BE2C (cell line): ENCODE measurements at regions not wholly inside any gene's neighbourhood (a gene's known extent, or its start where the extent isn't known, plus 50 kb on each side); places are given as distances from the start of the nearest gene placed in this dataset.

Experiments used
- DNase-seq: peaks from one replicate; pipeline ENCODE4 v3.0.0-alpha.2; 2020
- H3K27me3 ChIP-seq: fragments of 250-450 bp; sonication (Bioruptor Pico); 2 replicates; pipeline ENCODE4 v1.5.1; 2020; ENCODE audit warnings: mild to moderate bottlenecking
- H3K36me3 ChIP-seq: fragments of 250-450 bp; sonication (Bioruptor Pico); 2 replicates; pipeline ENCODE4 v1.5.1; 2020; ENCODE audit warnings: mild to moderate bottlenecking
- H3K4me1 ChIP-seq: fragments of 250-450 bp; sonication (Bioruptor Pico); 2 replicates; pipeline ENCODE4 v1.5.1; 2020
- H3K4me3 ChIP-seq: 2 replicates; pipeline ENCODE4 v1.5.1; 2011; ENCODE audit warnings: low read depth, low read length
- H3K9me3 ChIP-seq: fragments of 250-450 bp; sonication (Bioruptor Pico); 2 replicates; pipeline ENCODE4 v1.5.1; 2020
- TF ChIP-seq, protein P1 (sequence below): IDR thresholded peaks from 2 replicates; pipeline ENCODE4 v1.5.1; 2012; ENCODE audit warnings: mild to moderate bottlenecking, low read depth, low read length

DNA sequence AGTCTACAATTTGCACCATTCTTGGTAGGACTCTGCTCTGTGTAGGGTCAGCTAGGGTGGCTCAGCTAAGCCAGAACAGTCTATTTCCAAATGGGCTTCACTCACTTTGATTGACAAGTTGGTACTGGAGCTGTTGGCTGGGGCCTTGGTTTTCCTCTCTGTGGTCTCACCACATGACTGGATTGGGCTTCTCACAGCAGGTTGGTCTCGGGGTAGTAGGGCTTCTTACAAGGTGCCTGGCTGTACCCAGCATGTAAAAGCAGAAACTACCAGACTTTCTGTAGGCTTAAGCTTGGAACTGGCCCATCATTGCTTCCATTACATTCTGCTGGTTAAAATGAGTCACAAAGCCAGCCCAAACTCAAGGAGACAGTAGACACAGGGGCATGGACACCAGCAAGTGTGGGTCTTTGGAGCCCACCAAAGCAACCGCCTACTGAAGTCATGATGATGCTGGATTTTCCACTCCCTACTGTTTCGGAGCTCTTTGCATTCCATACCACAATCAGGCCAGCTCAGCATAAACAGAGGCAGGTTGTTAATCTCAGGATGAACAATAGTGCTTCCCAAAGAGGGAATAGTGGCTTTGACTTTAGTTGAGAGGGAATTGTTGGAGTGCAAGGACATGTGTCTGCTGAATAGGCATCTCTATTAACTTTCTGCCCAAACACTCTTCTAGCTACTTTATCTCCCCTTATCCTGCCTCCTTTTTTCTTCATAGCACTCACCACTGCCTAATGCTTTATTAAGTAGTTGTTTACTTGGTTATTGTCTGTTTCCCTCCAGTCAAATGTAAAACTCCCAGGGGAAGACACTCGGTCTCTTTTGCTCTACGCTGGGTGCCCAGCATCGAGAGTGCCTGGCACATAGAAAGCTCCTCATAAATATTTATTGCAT is 78.0 kb upstream of the RARB start:
- TF ChIP-seq, protein P1, sequence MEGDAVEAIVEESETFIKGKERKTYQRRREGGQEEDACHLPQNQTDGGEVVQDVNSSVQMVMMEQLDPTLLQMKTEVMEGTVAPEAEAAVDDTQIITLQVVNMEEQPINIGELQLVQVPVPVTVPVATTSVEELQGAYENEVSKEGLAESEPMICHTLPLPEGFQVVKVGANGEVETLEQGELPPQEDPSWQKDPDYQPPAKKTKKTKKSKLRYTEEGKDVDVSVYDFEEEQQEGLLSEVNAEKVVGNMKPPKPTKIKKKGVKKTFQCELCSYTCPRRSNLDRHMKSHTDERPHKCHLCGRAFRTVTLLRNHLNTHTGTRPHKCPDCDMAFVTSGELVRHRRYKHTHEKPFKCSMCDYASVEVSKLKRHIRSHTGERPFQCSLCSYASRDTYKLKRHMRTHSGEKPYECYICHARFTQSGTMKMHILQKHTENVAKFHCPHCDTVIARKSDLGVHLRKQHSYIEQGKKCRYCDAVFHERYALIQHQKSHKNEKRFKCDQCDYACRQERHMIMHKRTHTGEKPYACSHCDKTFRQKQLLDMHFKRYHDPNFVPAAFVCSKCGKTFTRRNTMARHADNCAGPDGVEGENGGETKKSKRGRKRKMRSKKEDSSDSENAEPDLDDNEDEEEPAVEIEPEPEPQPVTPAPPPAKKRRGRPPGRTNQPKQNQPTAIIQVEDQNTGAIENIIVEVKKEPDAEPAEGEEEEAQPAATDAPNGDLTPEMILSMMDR, result no peak
- Histone ChIP-seq H3K9me3 (no peaks in the 10 kb centered on the region), H3K4me1 (no peaks in the 10 kb centered on the region), H3K36me3 (no peaks in the 10 kb centered on the region), H3K27me3 (no peaks in the 10 kb centered on the region), H3K4me3 (no peak overlapping the region)
- DNase-seq, result no peak

DNA sequence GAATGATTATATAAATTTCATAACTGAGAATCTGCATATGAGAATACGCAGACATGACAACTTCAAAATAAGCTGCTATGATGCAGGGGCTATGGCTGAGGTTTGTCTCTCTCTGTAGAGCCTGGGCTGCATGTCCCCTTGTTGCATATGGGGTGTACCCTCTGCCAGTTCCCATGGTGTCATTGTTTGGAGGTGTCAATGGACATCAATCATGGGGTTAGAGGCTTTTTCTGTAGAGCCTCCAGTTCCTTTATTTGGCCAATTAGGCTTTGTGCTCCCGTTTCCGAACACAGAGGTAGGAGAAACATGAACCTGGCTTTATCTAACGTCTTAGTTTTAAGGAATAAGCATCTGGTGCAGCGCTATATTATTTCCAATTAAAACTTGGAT is 77.3 kb upstream of the RARB start:
- no peak overlapping the region for H3K4me3 ChIP-seq
- no peak for DNase-seq
- H3K36me3 ChIP-seq, result no peaks in the 10 kb centered on the region
- TF ChIP-seq, protein P1, result no peak
- H3K9me3 ChIP-seq, result no peaks in the 10 kb centered on the region
- H3K4me1 ChIP-seq, result no peaks in the 10 kb centered on the region
- H3K27me3 ChIP-seq, result no peaks in the 10 kb centered on the region

DNA sequence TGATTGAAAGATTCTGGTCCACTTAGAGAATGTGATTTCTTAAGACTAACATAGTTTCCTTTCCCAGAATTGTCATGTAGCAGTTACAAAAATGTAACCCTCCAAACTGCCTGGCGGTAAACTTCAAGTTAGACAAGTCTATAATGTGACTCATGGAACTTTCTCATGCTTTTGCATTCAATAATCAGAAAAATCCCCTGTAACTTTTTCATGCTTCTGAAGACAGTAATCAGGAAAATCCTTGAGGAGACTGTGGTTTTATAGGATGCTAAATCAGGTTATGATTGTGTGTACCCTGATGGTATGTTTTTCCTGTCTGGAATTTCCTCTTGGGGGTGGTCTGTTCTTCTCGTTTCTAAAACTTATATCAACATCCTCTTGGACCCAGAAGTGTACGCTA is 74.0 kb upstream of the RARB start:
- no peaks in the 10 kb centered on the region for H3K36me3 ChIP-seq
- TF ChIP-seq, protein P1, result no peak

DNA sequence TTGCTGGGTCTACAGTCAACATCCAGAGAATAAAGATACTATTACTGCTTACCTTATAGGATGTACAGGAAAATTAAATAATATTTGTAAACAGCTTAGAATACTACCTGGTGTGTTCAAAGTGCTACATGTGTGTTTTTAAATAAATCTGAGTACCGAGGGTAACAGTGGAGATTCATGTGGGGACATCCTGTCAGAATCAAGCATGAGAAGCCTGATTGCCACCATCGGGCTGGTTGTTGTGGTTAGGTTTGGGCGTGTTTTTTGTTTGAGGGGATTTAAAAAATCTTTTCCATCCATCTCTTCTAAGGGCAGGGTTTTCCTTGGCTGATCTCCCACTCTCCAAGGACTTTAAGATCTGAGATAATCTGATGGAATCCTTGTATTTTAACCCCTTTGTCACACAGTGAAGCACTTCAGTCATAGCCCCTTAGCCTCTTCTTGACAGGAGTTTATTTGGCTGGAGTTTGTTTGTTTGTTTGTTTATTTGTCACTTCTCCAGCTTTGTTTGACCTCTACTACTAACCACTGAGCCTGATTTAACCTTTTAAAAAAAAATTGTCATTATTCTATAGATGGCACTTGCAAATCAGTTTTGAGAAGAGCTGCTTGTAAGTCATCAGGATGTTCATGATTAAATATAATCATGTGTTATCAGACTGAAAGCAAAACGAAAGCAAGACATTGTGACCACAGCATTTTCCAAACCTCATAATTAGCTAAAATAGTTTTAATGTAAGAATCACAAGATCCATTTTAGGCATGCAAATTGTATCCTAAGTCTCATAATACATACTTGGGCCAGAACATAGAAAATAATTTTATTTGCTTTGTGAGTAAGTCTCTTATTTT is 72.8 kb upstream of the RARB start:
- TF ChIP-seq, protein P1, result no peak
- H3K36me3 ChIP-seq, result no peaks in the 10 kb centered on the region
- no peaks in the 10 kb centered on the region for H3K27me3 ChIP-seq
- DNase-seq, result no peak
- H3K4me1 ChIP-seq, result no peaks in the 10 kb centered on the region
- no peaks in the 10 kb centered on the region for H3K9me3 ChIP-seq
- H3K4me3 ChIP-seq, result no peak overlapping the region

More for the DNA sequence above, 74.0 kb upstream of the RARB start:
- no peaks in the 10 kb centered on the region for H3K27me3 ChIP-seq
- DNase-seq, result no peak
- H3K9me3 ChIP-seq, result no peaks in the 10 kb centered on the region
- no peak overlapping the region for H3K4me3 ChIP-seq
- no peaks in the 10 kb centered on the region for H3K4me1 ChIP-seq

DNA sequence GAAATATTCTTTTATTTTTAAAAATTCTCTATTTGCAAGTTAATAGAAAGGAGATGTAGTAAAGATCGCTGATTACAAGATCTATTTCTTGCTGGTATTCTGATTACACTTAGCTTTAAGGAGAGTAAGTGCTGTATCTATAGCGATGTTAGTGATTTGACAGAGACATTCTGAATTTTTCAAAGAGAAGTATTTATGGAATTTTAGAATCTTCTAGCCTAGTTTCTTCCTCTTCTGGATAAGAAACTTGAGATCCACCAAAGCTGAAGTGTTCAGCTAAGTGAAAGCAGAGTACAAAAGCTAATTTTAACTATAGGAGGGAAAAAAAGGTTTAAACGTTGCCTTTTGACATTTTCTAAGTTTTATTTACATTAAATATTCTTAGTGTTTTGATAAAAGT is 72.1 kb upstream of the RARB start:
- no peak for DNase-seq
- Histone ChIP-seq H3K4me3 (no peak overlapping the region), H3K9me3 (no peaks in the 10 kb centered on the region), H3K4me1 (no peaks in the 10 kb centered on the region), H3K36me3 (no peaks in the 10 kb centered on the region), H3K27me3 (no peaks in the 10 kb centered on the region)
- TF ChIP-seq, protein P1, result no peak
